HCT116 (cell line): ENCODE measurements at regions not wholly inside any gene's neighbourhood (a gene's known extent, or its start where the extent isn't known, plus 50 kb on each side); places are given as distances from the start of the nearest gene placed in this dataset.

ENCODE experiments used
- ATAC-seq: fragments of 200-7000 bp; cut with Tn5 transposase; 2 replicates; pipeline ENCODE4 v1.9.1; 2020; ENCODE audit warnings: mild to moderate bottlenecking, moderate library complexity
- BruUV-seq: library from RNA; stranded (reverse); fragments of 400-500 nt; replicated peaks from 2 replicates; lab custom pipeline; 2021; lab: Mats Ljungman, UMichigan
- CTCF ChIA-PET: fragments of 300-600 bp; sonication (Branson Sonifier 250); formaldehyde crosslinking; loops from one replicate; lab custom pipeline; 2021; ENCODE audit warnings: antibody characterized with exemption; lab: Charles Lee
- POLR2A ChIA-PET: fragments of 300-600, 350-600 bp; sonication (Branson Sonifier 250); formaldehyde crosslinking; loops from one replicate; lab custom pipeline; 2021; ENCODE audit warnings: antibody characterized with exemption; lab: Charles Lee
- RAD21 ChIA-PET, 2 experiments: fragments of 300-600 bp; sonication (Branson Sonifier 250); formaldehyde crosslinking; loops; one replicate each; lab custom pipeline; 2023; ENCODE audit warnings: low total read pairs in 2 of 2; ENCODE audit not compliant: uncharacterized antibody in 2 of 2, unreplicated experiment in 2 of 2, low non-redundant PET in 1 of 2; lab: Charles Lee
- DNase-seq: peaks from one replicate; pipeline ENCODE4 v3.0.0-alpha.2; 2010; ENCODE audit warnings: low read depth, low spot score
- H2AFZ ChIP-seq: fragments of 200-600 bp; shearing (Covaris generic), sonication (generic); 2 replicates; pipeline ENCODE4 v1.6.1; 2017; ENCODE audit warnings: low read depth, mixed run types, mixed read lengths, antibody characterized with exemption, low read length; ENCODE audit not compliant: poor library complexity, severe bottlenecking
- H3K27ac ChIP-seq: 2 replicates; pipeline ENCODE4 v1.5.1; 2012; ENCODE audit warnings: low read depth, low read length
- H3K27me3 ChIP-seq: fragments of 200-600 bp; sonication (generic); 2 replicates; pipeline ENCODE4 v1.6.1; 2016; ENCODE audit warnings: mixed run types, low read length, mixed read lengths; ENCODE audit not compliant: insufficient read depth
- H3K36me3 ChIP-seq, 2 experiments: fragments of 200-500 bp in 1 of 2; fragments of 200-600 bp in 1 of 2; sonication (Bioruptor generic) in 1 of 2; sonication (generic) in 1 of 2; 2 replicates each; pipeline versions ENCODE4 v1.5.1 to v1.6.1; 2014 to 2016; ENCODE audit warnings: low read length in 2 of 2, inconsistent platforms in 1 of 2, mixed read lengths in 1 of 2, mixed run types in 1 of 2; ENCODE audit not compliant: insufficient read depth in 2 of 2, control insufficient read depth in 1 of 2
- H3K4me1 ChIP-seq, 2 experiments: fragments of 200-600 bp in 1 of 2; sonication (generic) in 1 of 2; 2 replicates each; pipeline versions ENCODE4 v1.5.1 to v1.6.1; 2012 to 2017; ENCODE audit warnings: low read length in 2 of 2, inconsistent platforms in 1 of 2, mild to moderate bottlenecking in 1 of 2, mixed read lengths in 1 of 2, mixed run types in 1 of 2, moderate library complexity in 1 of 2; ENCODE audit not compliant: insufficient read depth in 2 of 2, control insufficient read depth in 1 of 2
- H3K4me2 ChIP-seq: fragments of 200-600 bp; sonication (generic); 2 replicates; pipeline ENCODE4 v1.6.1; 2017; ENCODE audit warnings: mixed run types, low read length, mixed read lengths
- H3K4me3 ChIP-seq, 2 experiments: fragments of 200-600 bp in 1 of 2; sonication (generic) in 1 of 2; replicated peaks in 1 of 2; 2 replicates each; pipeline ENCODE4 v1.5.1; 2011 to 2016; ENCODE audit warnings: low read length in 2 of 2, control low read depth in 1 of 2, low read depth in 1 of 2, mild to moderate bottlenecking in 1 of 2, mixed read lengths in 1 of 2, mixed run types in 1 of 2
- H3K79me2 ChIP-seq: fragments of 200-600 bp; sonication (generic); 2 replicates; pipeline ENCODE4 v1.6.1; 2017; ENCODE audit warnings: mild to moderate bottlenecking, mixed run types, low read length, moderate library complexity, mixed read lengths; ENCODE audit not compliant: insufficient read depth
- H3K9ac ChIP-seq: fragments of 200-600 bp; sonication (generic); 2 replicates; pipeline ENCODE4 v1.6.1; 2016; ENCODE audit warnings: low read length, mixed read lengths
- H3K9me2 ChIP-seq: fragments of 200-600 bp; sonication (generic), shearing (Covaris generic); 2 replicates; pipeline ENCODE4 v1.6.1; 2017; ENCODE audit warnings: mixed run types, mild to moderate bottlenecking, moderate library complexity; ENCODE audit not compliant: insufficient read depth
- H3K9me3 ChIP-seq, 2 experiments: fragments of 200-500 bp in 1 of 2; fragments of 200-600 bp in 1 of 2; sonication (Bioruptor generic) in 1 of 2; sonication (generic) in 1 of 2; 2 replicates each; pipeline ENCODE4 v1.6.1; 2014 to 2017; ENCODE audit warnings: low read length in 2 of 2, mixed read lengths in 2 of 2, inconsistent platforms in 1 of 2, low read depth in 1 of 2, mild to moderate bottlenecking in 1 of 2, mixed run types in 1 of 2, moderate library complexity in 1 of 2; ENCODE audit not compliant: control insufficient read depth in 1 of 2, insufficient read depth in 1 of 2
- H4K20me1 ChIP-seq: fragments of 200-600 bp; sonication (generic), shearing (Covaris generic); 2 replicates; pipeline ENCODE4 v1.6.1; 2017; ENCODE audit warnings: mixed run types, mild to moderate bottlenecking, moderate library complexity; ENCODE audit not compliant: insufficient read depth
- CEBPB ChIP-seq: IDR thresholded peaks from 2 replicates; pipeline ENCODE4 v1.6.1; 2012; ENCODE audit warnings: low read depth
- EGR1 ChIP-seq: IDR thresholded peaks from 2 replicates; pipeline ENCODE4 v1.6.1; 2012; ENCODE audit warnings: low read depth
- EZH2 ChIP-seq: fragments of 200-600 bp; sonication (generic); IDR thresholded peaks from 2 replicates; pipeline ENCODE4 v1.6.1; 2017; ENCODE audit warnings: antibody characterized with exemption, mixed run types
- EZH2phosphoT487 ChIP-seq: fragments of 200-600 bp; IDR thresholded peaks from 2 replicates; pipeline ENCODE4 v1.6.1; 2018; ENCODE audit warnings: antibody characterized with exemption, borderline replicate concordance
- POLR2A ChIP-seq: IDR thresholded peaks from 2 replicates; pipeline ENCODE4 v1.7.0; 2011; ENCODE audit warnings: borderline replicate concordance; ENCODE audit not compliant: insufficient read depth, insufficient read length; ENCODE audit errors: extremely low read depth
- RAD21 ChIP-seq: IDR thresholded peaks from 2 replicates; pipeline ENCODE4 v1.6.1; 2012; ENCODE audit warnings: low read depth, mild to moderate bottlenecking
- SIN3A ChIP-seq: IDR thresholded peaks from 2 replicates; pipeline ENCODE4 v1.6.1; 2012; ENCODE audit warnings: low read depth
- TCF7L2 ChIP-seq: IDR thresholded peaks from 2 replicates; pipeline ENCODE4 v1.7.0; 2011; ENCODE audit warnings: borderline replicate concordance, inconsistent platforms; ENCODE audit not compliant: insufficient read depth, insufficient read length; ENCODE audit errors: extremely low read depth
- ZFX ChIP-seq: fragments of 450-650 bp; IDR thresholded peaks from 2 replicates; pipeline ENCODE4 v1.6.1; 2017
- intact Hi-C: fragments of 100-400 bp; cut with micrococcal nuclease; formaldehyde crosslinking; loops from 2 replicates; pipeline ENCODE4 v1.10.0; 2022
- TF ChIP-seq, protein P1 (sequence below): IDR thresholded peaks from 2 replicates; pipeline ENCODE4 v1.6.1; 2012; ENCODE audit warnings: low read depth
- TF ChIP-seq, protein P2 (sequence below): IDR thresholded peaks from 2 replicates; pipeline ENCODE4 v1.6.1; 2011; ENCODE audit warnings: mild to moderate bottlenecking, low read length, moderate library complexity; ENCODE audit not compliant: insufficient replicate concordance; ENCODE audit errors: extremely low read depth
- TF ChIP-seq, protein P3 (sequence below): IDR thresholded peaks from 2 replicates; pipeline ENCODE4 v1.6.1; 2012
- TF ChIP-seq, protein P4 (sequence below), 3 experiments: fragments of 200-600 bp in 1 of 3; sonication (generic) in 1 of 3; IDR thresholded peaks in 2 of 3; conservative IDR thresholded peaks in 1 of 3; 2 replicates each; pipeline ENCODE4 v1.5.1; 2012 to 2017; ENCODE audit warnings: low read depth in 2 of 3, low read length in 2 of 3, antibody characterized with exemption in 1 of 3, borderline replicate concordance in 1 of 3, control low read depth in 1 of 3, mild to moderate bottlenecking in 1 of 3, mixed read lengths in 1 of 3, mixed run types in 1 of 3, moderate library complexity in 1 of 3; ENCODE audit not compliant: insufficient read depth in 1 of 3

DNA sequence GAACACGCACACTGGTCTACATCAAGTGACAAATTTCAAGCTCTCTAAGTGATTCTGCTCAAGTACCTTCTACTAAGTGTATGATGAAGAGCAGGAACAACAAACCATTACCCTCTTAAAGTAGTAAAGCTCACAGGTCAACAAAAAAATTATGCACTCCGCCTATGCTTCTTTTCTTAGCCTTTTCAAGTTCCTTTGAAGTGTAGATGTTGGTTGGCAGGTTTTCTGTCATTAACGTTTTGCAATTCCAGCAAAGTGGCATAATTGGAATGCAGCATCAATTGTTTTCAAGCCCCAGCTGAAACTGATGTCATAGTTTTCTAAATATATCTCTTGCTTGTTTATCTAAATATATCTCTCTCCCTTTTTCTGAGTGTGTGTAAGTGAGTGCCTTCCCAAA lies 396.9 kb upstream of the EYS start:
- H3K4me3 ChIP-seq, result no peak overlapping the region
- no peak overlapping the region for H3K27ac ChIP-seq
- intact Hi-C loops, result no loop called here
- H3K4me2 ChIP-seq, result no peak overlapping the region
- H3K9me2 ChIP-seq, result no peaks in the 10 kb centered on the region
- BruUV-seq, result no TSS peak
- no peaks in the 10 kb centered on the region for H3K27me3 ChIP-seq
- no peaks in the 10 kb centered on the region for H4K20me1 ChIP-seq
- POLR2A ChIA-PET, result no interaction called here
- H3K79me2 ChIP-seq, result no peaks in the 10 kb centered on the region
- DNase-seq, result no peak
- peaks cover 8 to 21% of the 10 kb centered on the region in 2 experiments; a peak in 2 of 4 replicates for H3K9me3 ChIP-seq
- H3K36me3 ChIP-seq, result no peaks in the 10 kb centered on the region
- TF ChIP-seq EGR1 (no peak), EZH2 (no peak), TCF7L2 (no peak)
- TF ChIP-seq, protein P1, sequence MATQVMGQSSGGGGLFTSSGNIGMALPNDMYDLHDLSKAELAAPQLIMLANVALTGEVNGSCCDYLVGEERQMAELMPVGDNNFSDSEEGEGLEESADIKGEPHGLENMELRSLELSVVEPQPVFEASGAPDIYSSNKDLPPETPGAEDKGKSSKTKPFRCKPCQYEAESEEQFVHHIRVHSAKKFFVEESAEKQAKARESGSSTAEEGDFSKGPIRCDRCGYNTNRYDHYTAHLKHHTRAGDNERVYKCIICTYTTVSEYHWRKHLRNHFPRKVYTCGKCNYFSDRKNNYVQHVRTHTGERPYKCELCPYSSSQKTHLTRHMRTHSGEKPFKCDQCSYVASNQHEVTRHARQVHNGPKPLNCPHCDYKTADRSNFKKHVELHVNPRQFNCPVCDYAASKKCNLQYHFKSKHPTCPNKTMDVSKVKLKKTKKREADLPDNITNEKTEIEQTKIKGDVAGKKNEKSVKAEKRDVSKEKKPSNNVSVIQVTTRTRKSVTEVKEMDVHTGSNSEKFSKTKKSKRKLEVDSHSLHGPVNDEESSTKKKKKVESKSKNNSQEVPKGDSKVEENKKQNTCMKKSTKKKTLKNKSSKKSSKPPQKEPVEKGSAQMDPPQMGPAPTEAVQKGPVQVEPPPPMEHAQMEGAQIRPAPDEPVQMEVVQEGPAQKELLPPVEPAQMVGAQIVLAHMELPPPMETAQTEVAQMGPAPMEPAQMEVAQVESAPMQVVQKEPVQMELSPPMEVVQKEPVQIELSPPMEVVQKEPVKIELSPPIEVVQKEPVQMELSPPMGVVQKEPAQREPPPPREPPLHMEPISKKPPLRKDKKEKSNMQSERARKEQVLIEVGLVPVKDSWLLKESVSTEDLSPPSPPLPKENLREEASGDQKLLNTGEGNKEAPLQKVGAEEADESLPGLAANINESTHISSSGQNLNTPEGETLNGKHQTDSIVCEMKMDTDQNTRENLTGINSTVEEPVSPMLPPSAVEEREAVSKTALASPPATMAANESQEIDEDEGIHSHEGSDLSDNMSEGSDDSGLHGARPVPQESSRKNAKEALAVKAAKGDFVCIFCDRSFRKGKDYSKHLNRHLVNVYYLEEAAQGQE, result no peak
- TF ChIP-seq, all 23 proteins: peak for 0
- ChIA-PET RAD21 (no interaction called here), CTCF (no interaction called here)
- Histone ChIP-seq H3K4me1 (no peaks in the 10 kb centered on the region), H3K9ac (no peak overlapping the region), H2AFZ (no peak overlapping the region)
- no peak for ATAC-seq

DNA sequence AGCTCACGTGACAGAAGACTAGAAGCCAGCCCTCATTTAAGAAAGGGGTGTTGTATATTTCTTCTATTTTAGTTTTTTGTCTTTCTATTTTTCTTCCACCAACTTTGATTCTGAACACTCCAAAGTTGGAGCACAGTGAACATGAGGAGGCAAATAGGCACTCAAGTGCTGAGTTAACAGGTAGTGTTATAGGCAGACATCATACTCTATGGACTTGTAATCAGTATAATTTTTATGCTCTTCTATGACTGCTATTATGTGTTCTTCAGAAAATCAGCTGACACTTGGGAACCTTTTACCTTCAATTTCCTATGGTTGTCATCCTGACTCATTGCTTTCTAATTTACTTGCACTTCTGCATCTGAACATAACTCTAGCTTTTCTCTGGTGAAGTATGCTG lies 396.3 kb upstream of the EYS start:
- Histone ChIP-seq H3K79me2 (no peaks in the 10 kb centered on the region), H3K4me1 (no peaks in the 10 kb centered on the region), H3K27ac (no peak overlapping the region), H3K27me3 (no peaks in the 10 kb centered on the region), H3K4me2 (no peak overlapping the region), H3K36me3 (no peaks in the 10 kb centered on the region), H2AFZ (no peak overlapping the region), H3K9ac (no peak overlapping the region), H3K9me3 (peaks cover 4 to 21% of the 10 kb centered on the region in 2 experiments; a peak in 2 of 4 replicates), H3K9me2 (no peaks in the 10 kb centered on the region), H3K4me3 (no peak overlapping the region), H4K20me1 (no peaks in the 10 kb centered on the region)
- intact Hi-C loops, result no loop called here
- DNase-seq, result no peak
- no TSS peak for BruUV-seq
- ChIA-PET POLR2A (no interaction called here), CTCF (no interaction called here), RAD21 (no interaction called here)
- no peak for ATAC-seq
- TF ChIP-seq CEBPB, result no peak
- TF ChIP-seq, protein P2, sequence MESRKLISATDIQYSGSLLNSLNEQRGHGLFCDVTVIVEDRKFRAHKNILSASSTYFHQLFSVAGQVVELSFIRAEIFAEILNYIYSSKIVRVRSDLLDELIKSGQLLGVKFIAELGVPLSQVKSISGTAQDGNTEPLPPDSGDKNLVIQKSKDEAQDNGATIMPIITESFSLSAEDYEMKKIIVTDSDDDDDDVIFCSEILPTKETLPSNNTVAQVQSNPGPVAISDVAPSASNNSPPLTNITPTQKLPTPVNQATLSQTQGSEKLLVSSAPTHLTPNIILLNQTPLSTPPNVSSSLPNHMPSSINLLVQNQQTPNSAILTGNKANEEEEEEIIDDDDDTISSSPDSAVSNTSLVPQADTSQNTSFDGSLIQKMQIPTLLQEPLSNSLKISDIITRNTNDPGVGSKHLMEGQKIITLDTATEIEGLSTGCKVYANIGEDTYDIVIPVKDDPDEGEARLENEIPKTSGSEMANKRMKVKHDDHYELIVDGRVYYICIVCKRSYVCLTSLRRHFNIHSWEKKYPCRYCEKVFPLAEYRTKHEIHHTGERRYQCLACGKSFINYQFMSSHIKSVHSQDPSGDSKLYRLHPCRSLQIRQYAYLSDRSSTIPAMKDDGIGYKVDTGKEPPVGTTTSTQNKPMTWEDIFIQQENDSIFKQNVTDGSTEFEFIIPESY, result no peak
- TF ChIP-seq EZH2phosphoT487, result no peak
- TF ChIP-seq SIN3A, result no peak
- TF ChIP-seq POLR2A, result no peak
- TF ChIP-seq, protein P3, sequence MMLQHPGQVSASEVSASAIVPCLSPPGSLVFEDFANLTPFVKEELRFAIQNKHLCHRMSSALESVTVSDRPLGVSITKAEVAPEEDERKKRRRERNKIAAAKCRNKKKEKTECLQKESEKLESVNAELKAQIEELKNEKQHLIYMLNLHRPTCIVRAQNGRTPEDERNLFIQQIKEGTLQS, result no peak
- TF ChIP-seq ZFX, result no peak
- TF ChIP-seq TCF7L2, result no peak
- TF ChIP-seq, protein P4, sequence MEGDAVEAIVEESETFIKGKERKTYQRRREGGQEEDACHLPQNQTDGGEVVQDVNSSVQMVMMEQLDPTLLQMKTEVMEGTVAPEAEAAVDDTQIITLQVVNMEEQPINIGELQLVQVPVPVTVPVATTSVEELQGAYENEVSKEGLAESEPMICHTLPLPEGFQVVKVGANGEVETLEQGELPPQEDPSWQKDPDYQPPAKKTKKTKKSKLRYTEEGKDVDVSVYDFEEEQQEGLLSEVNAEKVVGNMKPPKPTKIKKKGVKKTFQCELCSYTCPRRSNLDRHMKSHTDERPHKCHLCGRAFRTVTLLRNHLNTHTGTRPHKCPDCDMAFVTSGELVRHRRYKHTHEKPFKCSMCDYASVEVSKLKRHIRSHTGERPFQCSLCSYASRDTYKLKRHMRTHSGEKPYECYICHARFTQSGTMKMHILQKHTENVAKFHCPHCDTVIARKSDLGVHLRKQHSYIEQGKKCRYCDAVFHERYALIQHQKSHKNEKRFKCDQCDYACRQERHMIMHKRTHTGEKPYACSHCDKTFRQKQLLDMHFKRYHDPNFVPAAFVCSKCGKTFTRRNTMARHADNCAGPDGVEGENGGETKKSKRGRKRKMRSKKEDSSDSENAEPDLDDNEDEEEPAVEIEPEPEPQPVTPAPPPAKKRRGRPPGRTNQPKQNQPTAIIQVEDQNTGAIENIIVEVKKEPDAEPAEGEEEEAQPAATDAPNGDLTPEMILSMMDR (IDR thresholded peaks at IDR 0.05 in 2 of 3, conservative IDR thresholded peaks at IDR 0.05 in 1 of 3; ENCODE audit: borderline replicate concordance in 1 of 3, insufficient read depth in 1 of 3, low read depth in 2 of 3, low read length in 2 of 3), result no peak
- TF ChIP-seq RAD21, result no peak
